GM21576 (cell line): ENCODE measurements at regions not wholly inside any gene's neighbourhood (a gene's known extent, or its start where the extent isn't known, plus 50 kb on each side); places are given as distances from the start of the nearest gene placed in this dataset.
"Not testable (repeated sequence)": the region's sequence is repeated elsewhere in the genome, so short reads cannot be mapped to it uniquely, and the experiment has no call there.

Experiments used
- ATAC-seq: cut with Tn5 transposase; IDR thresholded peaks from one replicate; pipeline ENCODE4 v1.9.1; 2021; ENCODE audit warnings: mild to moderate bottlenecking, moderate library complexity; ENCODE audit not compliant: unreplicated experiment

DNA sequence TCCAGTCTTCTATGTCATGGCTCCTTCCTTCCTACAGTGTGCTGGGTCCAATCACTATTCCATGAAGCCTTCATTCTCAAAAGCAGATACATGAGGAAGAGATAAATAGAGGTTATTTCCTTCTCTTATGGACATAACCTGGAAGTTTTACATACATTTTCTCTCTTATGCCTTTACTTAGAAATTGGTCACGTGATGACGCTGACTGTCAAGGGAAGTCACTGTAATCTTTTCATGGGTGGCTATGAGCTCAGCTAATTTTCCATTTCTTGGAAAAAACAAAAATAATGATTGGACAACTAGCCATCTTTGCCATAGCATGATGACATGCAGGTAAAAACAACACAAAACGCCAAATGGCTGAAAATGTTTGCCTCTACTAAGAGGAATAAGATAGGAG, 151.6 kb upstream of the PRSS16 start:
- no peak for ATAC-seq

DNA sequence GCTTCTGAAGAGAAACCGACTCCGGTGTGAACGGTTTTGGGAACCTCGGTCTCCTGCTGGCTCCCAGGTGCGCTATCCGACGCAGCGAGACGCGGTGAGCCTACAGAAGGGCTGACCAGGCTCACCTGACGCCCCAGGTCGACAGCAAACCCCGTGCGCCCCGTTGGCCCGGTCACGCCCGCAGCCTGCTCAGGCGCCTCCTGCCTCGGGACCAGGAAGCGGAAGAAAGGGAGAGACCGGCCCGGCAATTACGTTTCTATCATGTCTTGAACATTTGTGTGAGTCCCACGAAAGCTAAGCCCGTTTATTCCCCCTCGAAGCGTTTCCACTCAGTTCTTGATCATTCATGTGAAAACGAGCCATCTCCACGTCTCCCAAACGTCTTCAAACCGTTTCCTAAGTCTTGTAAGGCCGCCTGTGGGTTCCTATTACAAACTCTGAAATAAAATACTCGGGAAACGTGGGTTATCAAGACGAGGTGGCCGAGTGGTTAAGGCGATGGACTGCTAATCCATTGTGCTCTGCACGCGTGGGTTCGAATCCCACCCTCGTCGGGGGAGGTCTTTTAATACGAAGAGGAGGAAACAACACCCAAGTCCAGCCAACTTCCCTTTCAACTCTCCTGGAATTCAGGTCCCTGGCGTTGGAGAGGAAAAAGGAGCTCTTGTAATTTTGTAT, 150.5 kb upstream of the PRSS16 start:
- no peak for ATAC-seq

- ATAC-seq, result no peak
Observed at GRCh38 chr6:27098956-27099355, 148.5 kb upstream of the PRSS16 start.

- no peak for ATAC-seq
Observed at GRCh38 chr6:27100921-27101320, 146.6 kb upstream of the PRSS16 start.

- ATAC-seq, result no peak
Observed at GRCh38 chr6:27101824-27102223, 145.7 kb upstream of the PRSS16 start.

DNA sequence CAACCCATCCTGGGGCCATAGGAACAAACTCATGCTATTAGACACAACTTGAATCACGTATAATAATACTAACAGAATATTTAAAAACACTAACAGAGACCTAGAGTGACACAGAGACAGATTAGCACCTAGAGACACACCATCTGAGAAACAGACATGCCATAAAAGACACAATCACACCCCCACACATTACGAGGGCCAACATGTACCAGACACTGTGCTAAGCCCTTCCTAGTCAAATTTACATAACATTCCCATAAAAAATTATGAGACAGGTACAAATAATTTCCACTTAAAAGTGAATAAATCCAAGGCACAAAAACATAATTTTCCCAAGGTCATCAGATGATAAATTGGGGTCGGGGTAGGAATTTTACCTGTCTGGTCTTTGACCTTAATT, 141.1 kb upstream of the PRSS16 start:
- no peak for ATAC-seq

DNA sequence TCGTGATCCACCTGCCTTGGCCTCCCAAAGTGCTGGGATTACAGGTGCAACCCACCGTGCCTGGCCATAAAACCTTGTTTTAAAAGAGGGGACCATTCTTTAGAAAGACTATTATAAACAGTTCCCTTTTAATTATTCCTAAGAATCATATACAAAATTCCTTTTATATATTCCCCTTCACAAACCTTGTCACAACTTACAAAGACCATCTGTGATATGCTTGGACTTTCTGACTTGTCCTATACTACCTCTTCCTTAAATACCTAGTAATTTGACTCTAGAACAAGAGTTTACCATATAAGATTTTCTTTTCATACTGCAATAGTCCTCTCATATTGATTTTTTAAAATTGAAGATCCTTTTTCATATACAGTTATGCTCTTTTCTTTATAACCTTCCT, 135.8 kb upstream of the PRSS16 start:
- ATAC-seq, result no peak

- no peak for ATAC-seq
Observed at GRCh38 chr6:27112974-27113373, 134.5 kb upstream of the PRSS16 start.

DNA sequence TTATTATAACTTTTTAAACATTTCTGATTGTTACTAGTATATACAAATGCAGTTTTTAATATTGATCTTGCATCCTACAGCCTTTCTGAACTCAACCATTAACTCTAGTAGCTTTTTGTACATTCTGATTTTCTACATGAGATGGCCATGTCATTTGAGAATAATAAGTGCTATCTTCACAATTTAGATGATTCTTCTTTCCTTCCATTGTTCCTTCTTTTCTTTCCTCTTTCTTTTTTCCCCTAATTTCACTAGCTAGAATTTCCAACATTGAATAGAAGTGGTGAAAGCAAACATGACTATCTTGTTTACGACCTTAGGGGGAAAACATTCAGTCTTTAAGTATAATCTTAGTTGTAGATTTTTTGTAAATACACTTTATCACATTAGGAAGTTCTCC, 128.2 kb upstream of the PRSS16 start:
- ATAC-seq, result no peak

DNA sequence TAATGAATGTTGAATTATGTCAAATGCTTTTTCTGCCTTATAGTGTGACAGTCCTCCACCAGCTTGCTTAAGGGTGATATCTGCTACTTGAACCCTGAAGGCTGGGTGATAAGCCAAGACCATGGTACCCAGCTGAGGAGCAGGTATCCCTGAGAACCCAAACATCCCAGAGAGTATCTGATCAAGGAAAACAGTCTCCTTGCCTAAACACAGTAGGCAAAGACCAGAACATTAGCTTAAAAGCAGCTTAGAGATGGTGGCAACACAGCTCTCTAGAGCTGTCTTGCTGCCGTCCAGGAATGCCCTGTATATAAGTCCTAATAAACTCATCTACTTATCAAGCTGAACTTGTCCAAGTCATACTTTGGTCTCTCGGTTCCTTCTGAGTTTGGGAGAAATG, 127.7 kb upstream of the PRSS16 start:
- ATAC-seq, result no peak

- ATAC-seq, result no peak
Observed at GRCh38 chr6:27121640-27122039, 125.9 kb upstream of the PRSS16 start.

DNA sequence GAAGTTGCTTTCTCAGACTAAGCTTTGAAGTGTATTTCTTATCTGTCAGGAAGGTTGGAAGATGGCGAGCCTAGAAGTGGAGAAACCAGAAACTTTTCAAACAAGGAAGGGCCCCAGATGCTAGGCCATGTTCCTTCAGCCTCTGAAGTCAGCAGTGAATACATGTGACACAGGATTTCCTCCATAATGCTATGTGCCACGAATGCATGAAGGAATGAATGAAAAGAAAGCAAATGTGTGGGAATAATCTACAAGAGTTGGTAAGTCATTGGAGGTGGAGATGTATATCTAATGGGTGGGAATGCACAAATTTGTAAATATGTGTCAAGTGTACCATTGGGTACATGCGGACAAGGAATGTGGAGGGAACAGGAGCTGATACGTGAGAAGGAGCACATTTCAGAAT, 123.2 kb upstream of the PRSS16 start:
- no peak for ATAC-seq

- ATAC-seq, result no peak
Observed at GRCh38 chr6:27126046-27126814, 121.3 kb upstream of the PRSS16 start.

- peak; percentile 60 for ATAC-seq
Observed at GRCh38 chr6:27126815-27127537, 120.5 kb upstream of the PRSS16 start.

DNA sequence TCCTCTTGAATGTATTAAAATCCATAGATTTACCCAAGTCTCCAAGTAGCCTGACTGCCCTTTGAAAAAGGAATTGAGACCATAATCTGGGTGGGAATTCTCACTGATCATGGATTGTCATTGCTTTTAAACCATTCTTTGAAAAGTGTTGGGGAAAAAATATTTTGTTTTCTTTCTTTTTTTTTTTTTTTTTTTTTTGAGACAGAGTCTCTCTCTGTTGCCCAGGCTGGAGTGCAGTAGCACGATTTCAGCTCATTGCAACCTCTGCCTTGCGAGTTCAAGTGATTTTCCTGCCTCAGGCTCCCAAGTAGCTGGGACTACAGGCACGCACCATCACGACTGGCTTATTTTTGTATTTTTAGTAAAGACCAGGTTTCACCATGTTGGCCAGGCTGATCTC, 119.6 kb upstream of the PRSS16 start:
- ATAC-seq, result not testable (repeated sequence)

DNA sequence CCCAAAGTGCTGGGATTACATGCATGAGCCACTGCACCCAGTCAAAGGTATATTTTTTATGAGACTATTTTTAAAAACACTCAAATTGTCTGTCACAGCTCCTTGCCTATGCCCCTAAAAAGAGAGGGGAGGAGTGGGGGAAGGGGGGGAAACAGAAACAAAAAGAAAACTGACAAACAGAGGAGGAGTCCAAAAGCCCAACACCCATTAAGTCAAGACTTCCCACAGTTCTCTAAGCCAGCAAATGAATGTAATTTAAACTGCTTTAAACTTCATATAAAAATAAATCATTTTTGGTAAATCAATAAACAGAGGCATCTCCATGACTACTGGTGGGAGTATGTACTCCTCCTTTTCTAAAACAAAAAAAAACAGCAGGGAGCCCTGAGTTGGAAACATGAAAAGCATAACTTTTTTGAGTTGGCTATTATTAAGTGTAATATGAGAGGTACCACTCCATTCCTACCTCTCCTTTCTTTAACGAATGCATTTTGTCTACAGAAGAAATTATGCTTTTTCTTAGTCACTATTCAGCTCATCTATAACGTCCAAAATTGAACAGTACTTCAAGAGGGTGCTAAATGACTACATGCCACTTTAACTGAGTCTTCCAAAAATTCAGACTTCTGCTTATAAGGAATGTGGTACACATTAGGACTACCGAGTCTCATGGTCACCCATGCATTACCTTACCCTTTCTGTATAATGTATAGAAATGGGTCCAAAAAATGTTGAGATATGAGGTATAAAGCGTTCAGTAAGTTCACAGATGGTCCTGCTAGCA, 119.0 kb upstream of the PRSS16 start:
- no peak for ATAC-seq

DNA sequence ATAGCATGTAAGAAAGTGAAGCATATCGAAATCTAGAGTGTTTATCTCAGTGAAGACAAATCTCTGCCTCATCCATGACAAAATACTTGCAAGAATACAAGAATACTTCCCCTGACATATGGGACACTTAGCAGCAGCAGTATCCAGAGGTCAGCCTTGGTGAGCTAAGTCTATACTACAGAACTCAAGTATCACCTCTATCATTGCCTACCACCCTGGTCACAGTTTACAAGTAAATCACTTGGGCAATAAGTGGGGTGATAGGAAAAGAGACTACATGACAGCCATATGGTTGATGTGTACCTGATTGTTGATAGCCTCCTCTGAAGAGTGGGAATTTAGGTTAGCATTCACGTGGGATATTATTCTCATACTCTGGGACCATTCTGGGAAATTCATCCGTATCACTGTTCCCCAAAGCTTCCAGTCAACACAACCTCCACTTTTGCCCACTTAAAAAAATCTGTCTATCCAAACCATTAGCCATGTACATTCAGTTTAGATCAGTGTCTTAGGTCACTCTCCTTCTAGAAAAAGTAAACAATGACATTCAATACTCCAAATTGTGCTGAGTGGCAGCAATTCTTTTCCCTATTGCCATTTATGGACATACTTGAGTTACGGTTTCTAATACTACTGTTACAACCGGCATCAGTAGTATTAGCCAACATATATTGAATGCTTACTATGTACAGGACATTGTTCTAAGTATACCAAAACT, 118.2 kb upstream of the PRSS16 start:
- no peak for ATAC-seq

- ATAC-seq, result no peak
Observed at GRCh38 chr6:27129917-27130316, 117.6 kb upstream of the PRSS16 start.

DNA sequence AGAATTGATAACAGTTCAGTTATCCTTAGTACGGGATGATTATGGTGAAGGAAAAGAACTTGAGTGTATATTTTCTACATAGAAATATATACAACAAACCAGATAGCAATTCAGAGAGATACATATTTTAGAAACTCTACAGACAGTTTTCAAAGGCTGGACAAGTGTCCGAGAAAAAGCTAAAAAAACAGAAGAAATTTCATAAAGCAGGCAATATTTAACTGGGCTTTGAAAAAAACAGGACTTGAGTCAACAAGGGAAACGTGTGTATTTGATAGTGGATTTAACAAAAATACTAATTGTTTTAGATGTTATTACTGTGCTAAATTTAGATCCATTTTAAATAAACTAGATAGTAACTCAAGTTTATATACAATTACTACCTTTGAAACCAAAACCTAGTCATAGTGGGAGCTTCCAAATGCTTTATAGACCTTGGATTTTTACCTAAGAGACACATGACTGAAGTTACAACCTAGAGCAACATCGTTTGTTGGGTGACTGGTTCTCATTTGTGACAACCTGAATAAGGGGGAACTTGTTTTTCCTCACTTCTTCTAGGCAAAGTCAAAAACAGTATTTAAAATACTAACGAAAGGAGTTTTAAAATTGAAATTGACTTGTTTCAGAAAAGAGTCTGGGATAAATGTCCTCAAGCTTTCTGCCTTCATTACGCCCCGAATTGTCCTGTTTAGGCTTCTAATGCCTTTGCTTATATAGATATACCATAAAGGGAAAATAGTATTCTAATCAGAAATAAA, 116.7 kb upstream of the PRSS16 start:
- no peak for ATAC-seq

- peak; percentile 0 for ATAC-seq
Observed at GRCh38 chr6:27132282-27132531, 115.3 kb upstream of the PRSS16 start.
